ENCODE measurements at regions not wholly inside any gene's neighbourhood (a gene's known extent, or its start where the extent isn't known, plus 50 kb on each side); places are given as distances from the start of the nearest gene placed in this dataset.
A peak's percentile ranks its signal among the peaks of the same experiment; 100 is the strongest.

DNA sequence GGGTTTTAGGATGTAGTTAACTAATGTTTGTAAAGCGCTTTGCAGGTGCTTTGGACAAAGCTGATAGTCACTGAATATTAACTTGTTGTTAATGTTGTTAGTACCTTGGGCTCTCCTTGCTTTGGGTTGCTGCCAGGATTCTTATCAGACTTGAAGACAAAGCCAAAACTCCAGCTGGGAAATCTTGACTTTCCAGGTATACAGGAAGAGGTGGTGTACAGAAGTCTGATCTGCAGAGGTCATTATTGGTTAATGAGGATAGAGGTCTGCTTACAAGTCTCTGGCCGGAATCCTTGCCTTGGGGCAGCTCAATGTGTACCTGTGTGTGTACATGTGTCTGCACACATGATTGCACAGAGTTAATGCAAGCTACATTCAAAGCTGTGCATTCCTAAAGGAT, 96.0 kb upstream of the POU3F1 start:
- Histone ChIP-seq H3K27me3 (ENCODE audit: insufficient read depth, low read depth) (peaks cover 4% of the 10 kb centered on the region; the same call in 1 of the 2 replicates), H3K27ac (no peak overlapping the region), H2AFZ (no peak overlapping the region), H3K4me2 (peak overlapping the region; percentile 43), H3K9me3 (ENCODE audit: insufficient read depth, low read depth) (peaks cover 6% of the 10 kb centered on the region; the same call in 1 of the 2 replicates), H3K79me2 (ENCODE audit: low read depth) (no peaks in the 10 kb centered on the region), H4K20me1 (ENCODE audit: insufficient read depth) (no peaks in the 10 kb centered on the region), H3F3A (ENCODE audit: insufficient read depth, low read depth) (peaks cover 24% of the 10 kb centered on the region), H3K4me3 (no peak overlapping the region), H3K36me3 (ENCODE audit: low read depth) (no peaks in the 10 kb centered on the region), H3K9me2 (ENCODE audit: insufficient read depth) (no peaks in the 10 kb centered on the region), H3K4me1 (replicated peaks; ENCODE audit: insufficient read depth) (peaks cover 50% of the 10 kb centered on the region)
- no TSS peak for BruUV-seq (replicated peaks)
- ChIA-PET CTCF (no interaction called here), POLR2A (ENCODE audit: unreplicated experiment) (no interaction called here)
- intact Hi-C loops (cut with micrococcal nuclease; ENCODE audit: unreplicated experiment) = no loop called here
- DNase-seq = peak; percentile 31 to 74
- TF ChIP-seq EZH2 (IDR thresholded peaks at IDR 0.05; ENCODE audit: low read depth) = no peak
- TF ChIP-seq, protein P1, sequence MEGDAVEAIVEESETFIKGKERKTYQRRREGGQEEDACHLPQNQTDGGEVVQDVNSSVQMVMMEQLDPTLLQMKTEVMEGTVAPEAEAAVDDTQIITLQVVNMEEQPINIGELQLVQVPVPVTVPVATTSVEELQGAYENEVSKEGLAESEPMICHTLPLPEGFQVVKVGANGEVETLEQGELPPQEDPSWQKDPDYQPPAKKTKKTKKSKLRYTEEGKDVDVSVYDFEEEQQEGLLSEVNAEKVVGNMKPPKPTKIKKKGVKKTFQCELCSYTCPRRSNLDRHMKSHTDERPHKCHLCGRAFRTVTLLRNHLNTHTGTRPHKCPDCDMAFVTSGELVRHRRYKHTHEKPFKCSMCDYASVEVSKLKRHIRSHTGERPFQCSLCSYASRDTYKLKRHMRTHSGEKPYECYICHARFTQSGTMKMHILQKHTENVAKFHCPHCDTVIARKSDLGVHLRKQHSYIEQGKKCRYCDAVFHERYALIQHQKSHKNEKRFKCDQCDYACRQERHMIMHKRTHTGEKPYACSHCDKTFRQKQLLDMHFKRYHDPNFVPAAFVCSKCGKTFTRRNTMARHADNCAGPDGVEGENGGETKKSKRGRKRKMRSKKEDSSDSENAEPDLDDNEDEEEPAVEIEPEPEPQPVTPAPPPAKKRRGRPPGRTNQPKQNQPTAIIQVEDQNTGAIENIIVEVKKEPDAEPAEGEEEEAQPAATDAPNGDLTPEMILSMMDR (conservative IDR thresholded peaks at IDR 0.05) = no peak

DNA sequence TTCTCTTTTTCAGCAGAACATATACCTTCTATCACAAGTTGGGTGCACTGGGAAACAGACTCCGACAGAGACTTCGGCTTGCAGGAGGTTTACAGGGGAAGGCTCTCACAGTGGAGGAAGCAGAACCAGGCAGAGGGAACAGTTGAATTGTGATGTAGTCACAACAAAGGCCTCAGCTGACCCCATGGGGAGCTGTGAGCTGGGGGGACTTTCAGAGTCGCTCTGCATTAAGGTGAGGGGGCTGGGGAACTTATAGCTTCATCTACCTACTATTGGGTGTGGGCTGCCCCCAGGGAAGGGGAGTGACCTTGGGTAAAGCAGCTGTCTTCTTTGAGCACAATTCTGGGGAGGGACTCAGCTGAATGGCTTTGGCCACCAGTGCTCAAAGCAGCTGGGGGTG, 94.9 kb upstream of the POU3F1 start:
- H3K4me3 ChIP-seq = no peak overlapping the region
- no peak for DNase-seq
- ChIA-PET POLR2A (ENCODE audit: unreplicated experiment) (no interaction called here), CTCF (interaction anchor here (0.6 kb wide), 1 partner anchor 76 kb away, joined by 5 read pairs; no protein-coding TSS in a partner anchor)
- H4K20me1 ChIP-seq (ENCODE audit: insufficient read depth) = no peaks in the 10 kb centered on the region
- H3K27ac ChIP-seq = no peak overlapping the region
- no peaks in the 10 kb centered on the region for H3K27me3 ChIP-seq (ENCODE audit: insufficient read depth, low read depth)
- no peak overlapping the region for H3K4me2 ChIP-seq
- no peaks in the 10 kb centered on the region for H3K79me2 ChIP-seq (ENCODE audit: low read depth)
- TF ChIP-seq, protein P1 (conservative IDR thresholded peaks at IDR 0.05) = no peak
- no peak for TF ChIP-seq EZH2 (IDR thresholded peaks at IDR 0.05; ENCODE audit: low read depth)
- peaks cover 58% of the 10 kb centered on the region for H3K4me1 ChIP-seq (replicated peaks; ENCODE audit: insufficient read depth)
- no peaks in the 10 kb centered on the region for H3K9me2 ChIP-seq (ENCODE audit: insufficient read depth)
- intact Hi-C loops (cut with micrococcal nuclease; ENCODE audit: unreplicated experiment) = no loop called here
- no peaks in the 10 kb centered on the region for H3K36me3 ChIP-seq (ENCODE audit: low read depth)
- H3F3A ChIP-seq (ENCODE audit: insufficient read depth, low read depth) = peaks cover 24% of the 10 kb centered on the region
- peaks cover 6% of the 10 kb centered on the region; the same call in 1 of the 2 replicates for H3K9me3 ChIP-seq (ENCODE audit: insufficient read depth, low read depth)
- no TSS peak for BruUV-seq (replicated peaks)
- H2AFZ ChIP-seq = no peak overlapping the region

DNA sequence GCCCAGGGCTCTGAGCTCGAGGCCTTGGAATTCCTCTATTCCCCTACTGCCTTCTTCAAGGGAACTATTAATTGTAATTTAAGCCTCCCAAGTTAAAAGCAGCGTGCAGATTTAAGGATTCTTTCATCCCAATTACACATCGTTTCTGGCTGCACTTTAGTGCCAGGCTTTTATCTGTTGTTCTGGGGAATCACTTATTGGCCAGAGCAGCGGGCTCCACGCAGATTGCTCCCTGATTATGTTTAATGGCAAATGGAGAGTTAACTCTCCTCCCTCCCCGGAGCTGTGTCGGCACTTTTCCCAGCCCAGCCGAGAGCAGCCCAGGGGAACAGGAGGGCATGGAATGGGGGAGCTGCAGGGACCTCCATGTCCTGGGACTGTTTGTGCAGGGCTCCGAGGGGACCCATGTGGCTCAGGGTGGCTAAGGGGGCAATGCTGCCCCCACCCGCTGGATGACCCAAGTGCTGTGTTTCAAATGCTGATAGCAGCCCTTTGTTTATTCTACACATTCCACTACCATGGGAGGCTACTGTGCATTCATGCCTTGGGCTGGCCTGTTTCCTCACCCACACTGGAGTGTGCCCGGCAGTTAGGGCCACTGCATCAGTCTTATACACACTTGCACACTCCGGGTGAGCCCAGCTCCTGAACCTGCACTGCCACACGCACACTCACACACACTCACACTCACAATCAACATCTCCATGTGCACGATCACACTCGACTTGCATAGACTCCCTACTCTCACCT, 93.3 kb upstream of the POU3F1 start:
- Histone ChIP-seq H3K9me2 (ENCODE audit: insufficient read depth) (no peaks in the 10 kb centered on the region), H3K27ac (no peak overlapping the region), H3K79me2 (ENCODE audit: low read depth) (no peaks in the 10 kb centered on the region), H3K4me3 (no peak overlapping the region), H3F3A (ENCODE audit: insufficient read depth, low read depth) (peaks cover 24% of the 10 kb centered on the region), H4K20me1 (ENCODE audit: insufficient read depth) (no peaks in the 10 kb centered on the region), H3K36me3 (ENCODE audit: low read depth) (no peaks in the 10 kb centered on the region), H3K4me1 (replicated peaks; ENCODE audit: insufficient read depth) (peaks cover 58% of the 10 kb centered on the region), H3K27me3 (ENCODE audit: insufficient read depth, low read depth) (no peaks in the 10 kb centered on the region), H3K9me3 (ENCODE audit: insufficient read depth, low read depth) (no peaks in the 10 kb centered on the region), H3K4me2 (peak overlapping the region; percentile 58), H2AFZ (no peak overlapping the region)
- BruUV-seq (replicated peaks) = no TSS peak
- CTCF ChIA-PET = interaction anchor here (1.1 kb wide), 1 partner anchor 1653 kb away, joined by 4 read pairs; no protein-coding TSS in a partner anchor
- peak; percentile 42 for DNase-seq
- TF ChIP-seq EZH2 (IDR thresholded peaks at IDR 0.05; ENCODE audit: low read depth) = no peak
- TF ChIP-seq, protein P1 (conservative IDR thresholded peaks at IDR 0.05) = no peak
- POLR2A ChIA-PET (ENCODE audit: unreplicated experiment) = interaction anchor here (0.6 kb wide), 1 partner anchor 883 kb away, joined by 4 read pairs; no protein-coding TSS in a partner anchor
- intact Hi-C loops (cut with micrococcal nuclease; ENCODE audit: unreplicated experiment) = loop anchor here (2.0 to 10.0 kb wide), 4 partner anchors 93 to 815 kb away; partner anchors contain the start of genes POU3F1 and ZC3H12A

Data from PC-9 (cell line).